ENCODE measurements at regions not wholly inside any gene's neighbourhood (a gene's known extent, or its start where the extent isn't known, plus 50 kb on each side); places are given as distances from the start of the nearest gene placed in this dataset.

DNA sequence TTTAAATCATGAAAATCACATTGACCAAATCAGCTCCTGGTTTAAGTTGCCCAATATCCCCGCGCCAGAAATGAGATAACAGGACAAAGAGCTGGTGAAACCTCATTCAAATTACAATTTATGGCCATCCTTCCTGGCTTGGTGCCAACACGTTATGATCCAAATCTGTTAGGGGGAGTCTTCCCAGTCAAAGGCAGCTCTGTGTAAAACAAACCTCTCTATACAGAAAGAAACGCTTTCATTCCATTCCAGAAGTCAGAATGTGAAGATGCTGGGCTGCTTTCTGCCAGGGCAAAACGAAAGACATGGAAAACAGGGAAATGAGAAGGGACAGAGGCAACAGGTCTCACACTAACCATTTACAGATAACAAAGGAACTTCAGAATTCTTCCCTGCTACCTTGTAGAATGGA lies 53.5 kb upstream of the TIAM1 start:
- Histone ChIP-seq H3K36me3 (no peaks in the 10 kb centered on the region), H3K4me3 (ENCODE audit: low read depth in 1 of 2, low read length in 1 of 2) (no peak overlapping the region), H3K27ac (no peak overlapping the region), H3K4me1 (ENCODE audit: control insufficient read depth in 1 of 2, insufficient read depth in 1 of 2, low read depth in 1 of 2, low read length in 1 of 2) (no peaks in the 10 kb centered on the region), H3K9me3 (no peaks in the 10 kb centered on the region), H3K27me3 (no peaks in the 10 kb centered on the region)
- no peak for TF ChIP-seq CTCF (IDR thresholded peaks at IDR 0.05)

DNA sequence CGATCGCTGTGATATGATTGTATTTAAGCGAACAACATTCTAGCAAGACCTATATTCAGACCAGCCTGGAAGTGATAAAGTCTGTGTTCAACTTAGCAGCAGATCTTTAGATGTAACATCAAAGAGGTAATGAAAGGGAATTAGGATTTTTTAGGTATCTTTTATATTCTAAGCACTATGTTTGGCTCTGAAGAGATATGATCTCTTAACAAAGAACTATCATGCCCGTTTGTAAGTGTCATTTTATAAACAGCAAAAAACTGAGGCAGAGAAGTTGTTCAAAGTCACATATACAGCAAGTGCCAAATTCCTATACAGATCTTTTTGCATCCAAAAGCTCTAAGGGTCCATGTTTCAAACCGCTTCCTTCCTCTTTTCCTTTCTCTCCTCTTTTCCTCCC lies 53.0 kb upstream of the TIAM1 start:
- H3K27me3 ChIP-seq: no peaks in the 10 kb centered on the region
- H3K4me3 ChIP-seq (ENCODE audit: low read depth in 1 of 2, low read length in 1 of 2): no peak overlapping the region
- TF ChIP-seq CTCF (IDR thresholded peaks at IDR 0.05): no peak

DNA sequence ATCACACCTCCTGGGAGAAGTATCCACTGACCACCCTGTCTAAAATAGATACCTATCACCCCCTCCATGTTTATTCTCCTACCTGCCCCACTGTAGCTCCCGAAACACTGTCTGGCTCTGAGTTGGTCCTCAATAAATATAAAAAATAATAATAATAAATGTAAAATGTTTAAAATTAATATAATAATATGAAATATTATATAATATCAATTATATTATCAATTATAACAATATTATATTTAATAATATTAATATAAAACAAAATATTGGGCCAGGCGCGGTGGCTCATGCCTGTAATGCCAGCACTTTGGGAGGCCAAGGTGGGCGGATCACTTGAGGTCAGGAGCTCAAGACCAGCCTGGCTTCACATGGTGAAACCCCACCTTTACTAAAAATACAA lies 52.3 kb upstream of the TIAM1 start:
- no peak for TF ChIP-seq CTCF (IDR thresholded peaks at IDR 0.05)
- Histone ChIP-seq H3K4me1 (ENCODE audit: control insufficient read depth in 1 of 2, insufficient read depth in 1 of 2, low read depth in 1 of 2, low read length in 1 of 2) (no peaks in the 10 kb centered on the region), H3K27me3 (no peaks in the 10 kb centered on the region), H3K4me3 (ENCODE audit: low read depth in 1 of 2, low read length in 1 of 2) (no peak overlapping the region), H3K9me3 (no peaks in the 10 kb centered on the region), H3K36me3 (no peaks in the 10 kb centered on the region), H3K27ac (no peak overlapping the region)

More for the DNA sequence above, 53.0 kb upstream of the TIAM1 start:
- no peak overlapping the region for H3K27ac ChIP-seq
- H3K9me3 ChIP-seq: no peaks in the 10 kb centered on the region
- H3K36me3 ChIP-seq: no peaks in the 10 kb centered on the region
- no peaks in the 10 kb centered on the region for H3K4me1 ChIP-seq (ENCODE audit: control insufficient read depth in 1 of 2, insufficient read depth in 1 of 2, low read depth in 1 of 2, low read length in 1 of 2)

DNA sequence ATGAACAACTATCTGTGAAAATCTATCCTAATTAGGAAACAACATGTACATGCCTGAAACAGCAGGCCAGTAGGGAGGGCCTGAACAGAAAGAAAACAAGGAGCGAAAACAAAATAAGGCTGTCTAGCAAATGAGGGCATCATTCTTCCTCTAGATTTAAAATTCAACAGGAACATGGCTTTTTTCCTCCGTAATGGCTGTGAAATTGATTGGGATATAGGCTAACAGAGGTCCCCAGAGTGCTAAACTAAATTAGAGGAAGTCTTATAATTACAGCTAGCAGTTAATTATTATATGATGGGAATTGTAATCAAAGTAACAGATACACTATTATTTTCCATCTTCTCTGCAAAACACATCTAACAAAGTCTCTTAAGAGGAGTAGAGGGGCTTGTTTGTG lies 51.7 kb upstream of the TIAM1 start:
- no peak for TF ChIP-seq CTCF (IDR thresholded peaks at IDR 0.05)
- Histone ChIP-seq H3K9me3 (no peaks in the 10 kb centered on the region), H3K4me3 (ENCODE audit: low read depth in 1 of 2, low read length in 1 of 2) (no peak overlapping the region), H3K27ac (no peak overlapping the region), H3K36me3 (no peaks in the 10 kb centered on the region), H3K4me1 (ENCODE audit: control insufficient read depth in 1 of 2, insufficient read depth in 1 of 2, low read depth in 1 of 2, low read length in 1 of 2) (no peaks in the 10 kb centered on the region), H3K27me3 (no peaks in the 10 kb centered on the region)

GRCh38 chr21:31395268-31395667 lies 51.2 kb upstream of the TIAM1 start:
- H3K4me3 ChIP-seq (ENCODE audit: low read depth in 1 of 2, low read length in 1 of 2): no peak overlapping the region
- H3K4me1 ChIP-seq (ENCODE audit: control insufficient read depth in 1 of 2, insufficient read depth in 1 of 2, low read depth in 1 of 2, low read length in 1 of 2): no peaks in the 10 kb centered on the region
- TF ChIP-seq CTCF (IDR thresholded peaks at IDR 0.05): no peak
- no peaks in the 10 kb centered on the region for H3K9me3 ChIP-seq
- H3K27me3 ChIP-seq: no peaks in the 10 kb centered on the region
- no peaks in the 10 kb centered on the region for H3K36me3 ChIP-seq
- no peak overlapping the region for H3K27ac ChIP-seq

GRCh38 chr21:31394309-31394708 lies 50.2 kb upstream of the TIAM1 start:
- Histone ChIP-seq H3K4me3 (ENCODE audit: low read depth in 1 of 2, low read length in 1 of 2) (no peak overlapping the region), H3K4me1 (ENCODE audit: control insufficient read depth in 1 of 2, insufficient read depth in 1 of 2, low read depth in 1 of 2, low read length in 1 of 2) (no peaks in the 10 kb centered on the region), H3K36me3 (no peaks in the 10 kb centered on the region), H3K27me3 (no peaks in the 10 kb centered on the region), H3K9me3 (no peaks in the 10 kb centered on the region), H3K27ac (no peak overlapping the region)
- TF ChIP-seq CTCF (IDR thresholded peaks at IDR 0.05): no peak
